ENCODE measurements at regions not wholly inside any gene's neighbourhood (a gene's known extent, or its start where the extent isn't known, plus 50 kb on each side); places are given as distances from the start of the nearest gene placed in this dataset.
A peak's percentile ranks its signal among the peaks of the same experiment; 100 is the strongest.

- peak; percentile 64 for DNase-seq
Observed at GRCh38 chr21:40901691-40902090, 54.7 kb upstream of the DSCAM start.

DNA sequence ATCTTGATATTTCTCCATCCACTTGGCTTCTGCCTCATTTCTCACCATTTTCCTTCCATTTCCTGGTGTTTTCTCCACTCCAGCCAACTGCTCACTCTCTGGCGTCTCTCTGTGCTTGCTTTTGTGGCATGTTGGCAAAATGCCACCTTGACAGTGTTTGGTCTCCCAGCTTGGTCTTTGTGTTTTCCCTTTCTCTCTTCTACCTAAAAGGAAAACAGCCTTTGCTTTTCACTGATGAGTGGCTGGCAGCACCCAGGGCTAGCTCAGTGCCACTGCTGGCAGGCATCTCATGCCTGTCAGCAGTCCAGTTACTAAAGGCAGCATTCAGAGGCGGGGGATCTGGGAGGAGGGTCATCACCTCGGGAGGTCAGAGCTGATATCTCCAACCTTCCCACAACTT is 55.3 kb upstream of the DSCAM start:
- peak; percentile 85 for DNase-seq

DNA sequence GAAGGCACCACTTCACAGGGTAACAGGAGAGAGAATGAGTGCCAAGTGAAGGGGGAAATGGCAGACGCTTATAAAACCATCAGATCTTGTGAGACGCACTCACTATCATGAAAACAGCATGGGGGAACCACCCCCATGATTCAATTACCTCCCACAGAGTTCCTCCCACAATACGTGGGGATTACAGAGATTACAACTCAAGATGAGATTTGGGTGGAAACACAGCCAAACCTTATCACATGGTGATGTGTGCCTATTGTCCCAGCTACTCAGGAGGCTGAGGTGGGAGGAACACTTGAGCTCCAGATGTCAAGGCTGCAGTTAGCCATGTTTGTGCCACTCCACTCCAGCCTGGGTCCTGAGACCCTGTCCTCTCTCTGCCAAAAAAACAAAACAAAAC is 56.0 kb upstream of the DSCAM start:
- DNase-seq, result no peak

GRCh38 chr21:40905251-40905650 is 58.3 kb upstream of the DSCAM start:
- no peak for DNase-seq

GRCh38 chr21:40912375-40912774 is 65.4 kb upstream of the DSCAM start:
- DNase-seq, result no peak

DNA sequence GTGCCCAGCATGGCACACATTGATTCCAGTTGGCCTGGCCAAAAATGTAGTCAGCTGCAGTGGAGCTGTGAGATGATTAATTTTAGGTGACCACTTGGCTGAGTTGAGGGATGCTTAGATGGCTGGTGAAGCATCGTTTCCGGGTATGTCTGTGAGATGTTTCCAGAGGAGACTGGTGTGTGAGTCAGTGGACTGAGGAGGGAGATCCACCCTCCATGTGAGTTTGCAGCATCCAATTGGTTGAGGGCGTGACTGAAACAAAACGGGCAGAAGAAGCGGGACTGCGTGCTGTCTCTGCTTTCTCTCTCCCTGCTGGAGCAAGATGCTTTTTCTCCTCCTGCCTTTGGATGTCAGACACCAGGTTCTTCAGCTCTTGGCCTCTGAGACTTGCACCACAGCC is 68.2 kb upstream of the DSCAM start:
- no peak for DNase-seq

DNA sequence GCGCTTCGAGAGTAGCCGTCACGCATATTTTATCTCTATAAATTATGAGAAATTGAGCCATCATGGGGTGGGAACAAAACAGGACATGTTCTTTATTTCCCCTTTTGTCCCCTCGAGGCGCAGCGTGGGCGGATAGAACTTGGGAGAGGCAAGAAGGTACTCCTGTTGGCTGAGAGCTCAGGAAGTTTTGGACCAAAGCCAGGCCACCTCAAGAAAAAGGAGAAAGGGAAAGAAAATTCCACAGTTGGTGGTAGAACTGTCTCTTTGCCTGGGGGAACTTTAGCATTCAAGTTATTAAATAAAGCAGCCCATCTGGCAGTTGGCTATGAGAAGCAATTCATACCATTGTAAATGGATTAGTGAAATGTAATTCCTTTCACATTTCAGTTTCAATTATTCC is 76.4 kb upstream of the DSCAM start:
- no peak for DNase-seq

DNA sequence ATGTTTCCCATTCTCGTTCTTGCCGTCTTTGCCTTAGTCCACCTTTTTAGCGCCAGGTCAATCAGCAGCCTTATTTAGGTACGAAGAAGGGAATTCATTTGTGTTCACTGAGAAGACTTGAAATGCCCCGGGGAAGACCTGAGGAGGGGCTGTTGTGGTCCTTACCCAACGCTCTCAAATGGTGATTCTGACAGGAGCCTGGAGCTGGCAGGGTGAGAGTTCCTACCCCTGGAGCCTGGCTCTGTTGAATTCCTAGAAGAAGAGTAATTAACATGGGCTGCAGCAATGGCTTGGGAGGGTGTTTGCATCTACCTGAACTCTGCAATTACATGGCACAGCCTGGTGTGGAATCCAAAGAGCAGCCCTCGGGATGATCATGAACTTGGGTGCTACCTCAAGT is 76.9 kb upstream of the DSCAM start:
- no peak for DNase-seq

GRCh38 chr21:40924641-40925040 is 77.7 kb upstream of the DSCAM start:
- DNase-seq, result no peak

- no peak for DNase-seq
Observed at GRCh38 chr21:40926238-40926637, 79.3 kb upstream of the DSCAM start.

GRCh38 chr21:40929833-40930232 is 82.9 kb upstream of the DSCAM start:
- no peak for DNase-seq

DNA sequence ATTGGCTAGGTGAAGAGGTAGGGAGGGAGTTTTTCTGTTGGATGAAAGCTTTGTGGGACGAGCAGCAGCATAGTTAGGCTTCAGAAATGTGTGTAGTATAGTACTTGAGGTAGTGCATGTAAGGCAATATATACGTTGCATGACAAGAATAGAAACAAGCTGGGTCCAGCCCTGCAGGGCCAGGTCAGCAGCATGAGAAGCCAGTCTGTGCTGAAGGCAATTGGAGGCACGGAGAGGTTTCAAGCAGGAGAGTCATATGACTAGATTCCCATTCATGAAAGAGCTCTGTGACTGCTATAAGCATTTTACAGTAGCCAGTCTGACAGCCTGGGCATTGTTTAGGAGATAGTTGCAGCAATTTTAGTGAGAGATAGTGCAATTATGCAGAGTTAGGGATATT is 84.2 kb upstream of the DSCAM start:
- DNase-seq, result no peak

GRCh38 chr21:40936178-40936577 is 89.2 kb upstream of the DSCAM start:
- no peak for DNase-seq

DNA sequence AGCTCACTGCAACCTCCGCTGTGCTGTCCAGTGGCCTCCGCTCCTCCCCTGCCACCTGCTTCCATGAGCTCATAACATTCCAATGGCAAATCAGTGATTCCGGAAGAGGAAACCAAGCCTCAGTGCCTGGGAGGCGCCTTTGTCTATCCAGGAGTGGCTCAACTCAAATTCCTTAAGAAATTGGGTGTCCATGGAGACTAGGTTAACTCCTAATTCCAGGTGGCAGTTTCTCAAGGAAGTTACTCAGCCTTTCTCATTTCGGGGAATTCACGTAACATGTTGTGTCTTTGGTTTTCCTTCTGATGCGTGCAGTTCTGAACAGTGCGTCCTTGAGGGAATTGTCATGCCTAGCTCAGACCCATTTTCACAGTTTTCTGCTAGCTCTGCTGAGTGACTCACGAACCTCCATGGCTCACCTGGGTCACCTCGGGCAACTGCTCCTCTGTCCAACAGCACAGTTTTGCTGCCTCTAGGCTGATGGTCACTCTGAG is 89.9 kb upstream of the DSCAM start:
- DNase-seq, result no peak

GRCh38 chr21:40938078-40938477 is 91.1 kb upstream of the DSCAM start:
- DNase-seq, result no peak

DNA sequence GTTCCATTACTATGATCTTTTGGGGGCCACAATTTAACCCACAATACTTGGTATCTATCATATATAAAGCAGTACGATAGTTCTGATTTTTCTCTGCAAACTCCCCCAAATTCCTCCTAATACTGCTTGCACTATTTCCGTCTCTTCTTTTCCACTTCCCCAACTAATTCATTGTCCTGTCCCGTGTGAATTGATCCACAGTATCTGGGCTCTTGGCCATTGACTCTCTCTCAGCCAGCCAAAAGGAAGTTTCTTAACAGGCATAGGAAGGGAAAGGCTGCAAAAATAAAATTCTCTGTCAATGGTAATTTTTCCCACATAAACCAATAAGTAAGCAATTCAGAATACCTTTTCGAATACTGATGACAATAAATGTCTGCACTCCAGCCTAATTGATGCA is 91.7 kb upstream of the DSCAM start:
- no peak for DNase-seq

- DNase-seq, result no peak
Observed at GRCh38 chr21:40947713-40948112, 100.8 kb upstream of the DSCAM start.

DNA sequence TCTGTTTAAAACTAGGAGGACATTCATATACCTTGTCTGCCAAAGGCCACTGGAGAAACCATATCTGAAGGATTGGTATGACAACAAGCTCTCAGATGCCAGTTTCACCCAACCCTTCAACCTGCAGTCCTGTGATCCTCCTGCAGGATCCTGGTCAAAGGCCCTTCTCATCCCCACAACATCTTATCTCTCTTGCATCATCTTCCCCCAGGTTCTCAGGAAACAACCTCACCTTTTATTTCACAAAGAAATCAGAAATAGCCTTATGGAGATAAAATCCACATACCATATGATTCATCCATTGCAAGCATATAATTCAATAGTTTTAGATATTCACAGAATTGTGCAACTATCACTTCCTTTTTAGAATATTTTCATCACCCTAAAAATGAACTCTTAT is 104.0 kb upstream of the DSCAM start:
- no peak for DNase-seq

- no peak for DNase-seq
Observed at GRCh38 chr21:40952551-40953323, 105.8 kb upstream of the DSCAM start.

GRCh38 chr21:40964691-40965090 is 117.7 kb upstream of the DSCAM start:
- DNase-seq, result no peak

DNA sequence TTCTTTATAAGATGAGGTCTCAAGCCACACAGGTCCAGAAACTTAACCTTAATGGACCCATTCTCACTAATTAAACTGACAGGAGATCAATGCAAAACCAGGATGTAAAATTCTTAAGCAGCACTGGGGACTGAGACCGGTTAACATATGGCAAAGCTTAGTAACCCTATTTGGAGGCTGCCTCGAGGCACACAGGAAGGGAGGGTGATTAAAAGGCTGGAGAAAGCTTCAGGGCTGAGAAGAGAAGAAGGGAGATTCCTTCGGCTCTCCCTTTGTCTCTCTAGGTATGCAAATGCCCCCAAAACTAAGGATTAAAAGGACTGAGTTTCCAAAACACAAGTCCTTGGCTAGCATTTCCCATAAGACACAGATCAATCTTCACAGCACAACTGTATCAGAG is 120.8 kb upstream of the DSCAM start:
- no peak for DNase-seq

GRCh38 chr21:40972151-40972550 is 125.2 kb upstream of the DSCAM start:
- DNase-seq, result no peak

DNA sequence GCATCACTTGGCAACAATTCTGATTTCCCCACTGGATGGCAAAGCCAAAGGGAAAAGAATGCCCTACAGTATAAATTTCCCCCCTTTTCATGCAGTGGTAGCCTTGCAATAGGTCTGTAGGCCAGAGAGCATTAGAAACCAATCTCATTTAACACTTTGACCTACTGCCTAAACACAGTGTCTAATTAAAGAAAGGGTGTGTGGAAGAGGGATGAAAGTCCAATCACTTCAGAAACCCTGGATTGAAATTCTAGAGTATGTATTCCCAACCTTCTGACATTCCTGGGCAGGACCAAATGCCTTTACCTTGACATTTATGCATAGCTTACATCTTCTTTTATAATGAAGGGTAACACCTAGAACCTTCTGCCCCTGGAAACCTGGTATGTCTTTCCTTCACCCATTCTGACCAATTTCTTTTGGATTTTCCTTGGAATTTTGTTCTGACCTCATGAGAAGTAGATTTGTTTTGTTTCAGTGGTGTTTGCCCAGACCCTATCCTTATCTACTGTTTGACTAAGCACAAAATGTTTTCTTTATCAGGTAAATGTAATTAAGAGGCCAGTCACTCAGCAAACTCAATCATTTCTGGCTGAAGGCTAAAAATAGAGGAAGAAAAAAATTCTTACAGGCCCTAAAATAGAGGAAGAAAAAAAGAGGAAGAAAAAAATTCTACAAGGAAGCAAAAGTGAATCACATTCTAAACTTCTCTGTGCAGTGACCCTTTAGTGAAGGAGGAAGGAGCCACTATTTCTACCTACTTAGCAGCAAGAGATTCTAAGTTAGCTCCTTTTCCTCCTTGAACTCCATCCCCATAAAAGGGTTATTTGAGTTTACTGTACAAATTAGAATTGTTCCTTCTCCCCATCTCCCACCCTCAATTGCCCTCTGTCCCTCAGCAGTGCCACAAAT is 129.5 kb upstream of the DSCAM start:
- DNase-seq, result no peak

DNA sequence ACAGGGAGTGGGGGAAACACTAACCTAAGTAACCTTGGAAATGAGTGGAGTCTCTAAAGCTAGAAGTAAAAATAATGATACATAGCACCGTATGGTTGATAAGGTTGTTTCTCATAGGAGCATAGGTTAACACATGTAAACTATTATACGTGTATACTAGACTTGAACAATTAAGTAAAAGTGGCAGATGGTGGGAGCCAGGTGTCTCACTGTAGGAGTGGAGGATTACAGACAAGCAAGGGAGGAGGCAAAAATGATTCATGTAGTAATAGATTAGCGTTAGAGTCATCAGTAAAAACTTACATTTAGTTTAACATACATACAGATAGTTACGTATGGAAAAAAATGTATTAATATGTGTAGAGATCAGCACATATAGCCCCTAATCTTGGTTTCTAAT is 138.4 kb upstream of the DSCAM start:
- DNase-seq, result no peak

Measured in NCI-H446 treated with DMSO at 0.1 percent for 48 hours (cell line).